HEK293 (cell line): ENCODE measurements at regions not wholly inside any gene's neighbourhood (a gene's known extent, or its start where the extent isn't known, plus 50 kb on each side); places are given as distances from the start of the nearest gene placed in this dataset.

Experiments used
- CTCF ChIA-PET: fragments of 350-600 bp; formaldehyde crosslinking; extraction: SDS; loops from one replicate; lab custom pipeline; 2021; ENCODE audit warnings: antibody characterized with exemption; lab: Yijun Ruan, JAX
- POLR2A ChIA-PET: fragments of 300-600 bp; formaldehyde crosslinking; extraction: SDS; loops from one replicate; lab custom pipeline; 2020; ENCODE audit warnings: antibody characterized with exemption, inconsistent platforms; lab: Yijun Ruan, JAX
- H3K27ac ChIP-seq: fragments of 200-500 bp; sonication (Bioruptor generic); 2 replicates; pipeline ENCODE4 v1.5.1; 2014; ENCODE audit warnings: low read depth, low read length, control low read depth, inconsistent platforms; ENCODE audit errors: extremely low read depth
- H3K36me3 ChIP-seq, 2 experiments: fragments of 200-500 bp in 1 of 2; sonication (Bioruptor generic) in 1 of 2; 1 replicate in 1 of 2; 2 replicates in 1 of 2; pipeline ENCODE4 v1.5.1; 2014 to 2017; ENCODE audit warnings: inconsistent platforms in 2 of 2, low read length in 2 of 2; ENCODE audit not compliant: control insufficient read depth in 2 of 2, insufficient read depth in 1 of 2
- H3K4me1 ChIP-seq: fragments of 200-500 bp; sonication (Bioruptor generic); 2 replicates; pipeline ENCODE4 v1.5.1; 2014; ENCODE audit warnings: mild to moderate bottlenecking, low read length, inconsistent platforms; ENCODE audit not compliant: control insufficient read depth, insufficient read depth
- H3K4me3 ChIP-seq: 2 replicates; pipeline ENCODE4 v1.5.1; 2011; ENCODE audit warnings: low read depth, mild to moderate bottlenecking, control low read depth, low read length, moderate library complexity
- H3K9me3 ChIP-seq: fragments of 200-500 bp; sonication (Bioruptor generic); 2 replicates; pipeline ENCODE4 v1.5.1; 2014; ENCODE audit warnings: low read depth, low read length, inconsistent platforms; ENCODE audit not compliant: control insufficient read depth, insufficient read depth
- AEBP2 ChIP-seq: fragments of 450-650 bp; formaldehyde crosslinking; IDR thresholded peaks from 2 replicates; pipeline ENCODE4 v1.5.1; 2016; ENCODE audit warnings: missing biosample characterization, missing genetic modification characterization, borderline replicate concordance
- BCL6B ChIP-seq: fragments of 450-650 bp; formaldehyde crosslinking; IDR thresholded peaks from 2 replicates; pipeline ENCODE4 v1.5.1; 2017; ENCODE audit warnings: missing biosample characterization, missing genetic modification characterization
- GLI4 ChIP-seq: fragments of 450-650 bp; formaldehyde crosslinking; IDR thresholded peaks from 2 replicates; pipeline ENCODE4 v1.5.1; 2016; ENCODE audit warnings: missing biosample characterization, missing genetic modification characterization
- GLIS2 ChIP-seq: fragments of 450-650 bp; formaldehyde crosslinking; IDR thresholded peaks from 2 replicates; pipeline ENCODE4 v1.5.1; 2016; ENCODE audit warnings: missing biosample characterization, missing genetic modification characterization
- MEIS1 ChIP-seq: sonication (generic); formaldehyde crosslinking; IDR thresholded peaks from 2 replicates; pipeline ENCODE4 v1.8.1; 2022; ENCODE audit warnings: missing genetic modification reagents, mild to moderate bottlenecking, borderline replicate concordance
- OSR2 ChIP-seq: fragments of 450-650 bp; formaldehyde crosslinking; IDR thresholded peaks from 2 replicates; pipeline ENCODE4 v1.5.1; 2016; ENCODE audit warnings: missing biosample characterization, missing genetic modification characterization
- SCRT2 ChIP-seq: fragments of 450-650 bp; formaldehyde crosslinking; IDR thresholded peaks from 2 replicates; pipeline ENCODE4 v1.5.1; 2016; ENCODE audit warnings: missing biosample characterization, missing genetic modification characterization
- YY1 ChIP-seq: fragments of 450-650 bp; formaldehyde crosslinking; IDR thresholded peaks from 2 replicates; pipeline ENCODE4 v1.5.1; 2018; ENCODE audit warnings: missing biosample characterization, missing genetic modification characterization
- YY2 ChIP-seq: fragments of 450-650 bp; formaldehyde crosslinking; IDR thresholded peaks from 2 replicates; pipeline ENCODE4 v1.5.1; 2016; ENCODE audit warnings: missing biosample characterization, missing genetic modification characterization
- ZBTB1 ChIP-seq: fragments of 450-650 bp; formaldehyde crosslinking; IDR thresholded peaks from 2 replicates; pipeline ENCODE4 v1.5.1; 2016; ENCODE audit warnings: missing biosample characterization, missing genetic modification characterization
- ZBTB44 ChIP-seq: fragments of 450-650 bp; IDR thresholded peaks from 2 replicates; pipeline ENCODE4 v1.5.1; 2018; ENCODE audit warnings: missing biosample characterization, mild to moderate bottlenecking, missing genetic modification characterization
- ZEB2 ChIP-seq: fragments of 450-650 bp; formaldehyde crosslinking; IDR thresholded peaks from 2 replicates; pipeline ENCODE4 v1.5.1; 2016; ENCODE audit warnings: missing biosample characterization, missing genetic modification characterization
- ZNF16 ChIP-seq: fragments of 450-650 bp; formaldehyde crosslinking; IDR thresholded peaks from 2 replicates; pipeline ENCODE4 v1.5.1; 2016; ENCODE audit warnings: low read depth, missing biosample characterization, missing genetic modification characterization
- ZNF169 ChIP-seq: fragments of 450-650 bp; formaldehyde crosslinking; IDR thresholded peaks from 2 replicates; pipeline ENCODE4 v1.5.1; 2016; ENCODE audit warnings: missing biosample characterization, missing genetic modification characterization
- ZNF2 ChIP-seq: fragments of 450-650 bp; formaldehyde crosslinking; IDR thresholded peaks from 2 replicates; pipeline ENCODE4 v1.5.1; 2016; ENCODE audit warnings: missing biosample characterization, missing genetic modification characterization
- ZNF248 ChIP-seq: fragments of 450-650 bp; formaldehyde crosslinking; IDR thresholded peaks from 2 replicates; pipeline ENCODE4 v1.5.1; 2017; ENCODE audit warnings: missing biosample characterization, missing genetic modification characterization
- ZNF335 ChIP-seq: fragments of 450-650 bp; formaldehyde crosslinking; conservative IDR thresholded peaks from 2 replicates; pipeline ENCODE4 v1.5.1; 2016; ENCODE audit warnings: missing biosample characterization, missing genetic modification characterization
- ZNF548 ChIP-seq: fragments of 450-650 bp; formaldehyde crosslinking; IDR thresholded peaks from 2 replicates; pipeline ENCODE4 v1.5.1; 2016; ENCODE audit warnings: missing biosample characterization, missing genetic modification characterization
- ZNF549 ChIP-seq: fragments of 450-650 bp; IDR thresholded peaks from 2 replicates; pipeline ENCODE4 v1.5.1; 2018; ENCODE audit warnings: missing biosample characterization, missing genetic modification characterization, mild to moderate bottlenecking, inconsistent platforms, moderate library complexity
- ZNF580 ChIP-seq: fragments of 450-650 bp; formaldehyde crosslinking; IDR thresholded peaks from 2 replicates; pipeline ENCODE4 v1.5.1; 2016; ENCODE audit warnings: missing biosample characterization, missing genetic modification characterization
- ZNF585B ChIP-seq: fragments of 450-650 bp; formaldehyde crosslinking; IDR thresholded peaks from 2 replicates; pipeline ENCODE4 v1.5.1; 2016; ENCODE audit warnings: missing biosample characterization, missing genetic modification characterization
- ZNF658 ChIP-seq: fragments of 450-650 bp; formaldehyde crosslinking; IDR thresholded peaks from 2 replicates; pipeline ENCODE4; 2016; ENCODE audit warnings: missing biosample characterization, missing genetic modification characterization
- ZNF692 ChIP-seq: fragments of 450-650 bp; formaldehyde crosslinking; IDR thresholded peaks from 2 replicates; pipeline ENCODE4 v1.5.1; 2016; ENCODE audit warnings: missing biosample characterization, missing genetic modification characterization
- ZNF704 ChIP-seq: fragments of 450-650 bp; formaldehyde crosslinking; IDR thresholded peaks from 2 replicates; pipeline ENCODE4 v1.5.1; 2016; ENCODE audit warnings: missing biosample characterization, missing genetic modification characterization
- ZSCAN23 ChIP-seq: fragments of 450-650 bp; formaldehyde crosslinking; IDR thresholded peaks from 2 replicates; pipeline ENCODE4 v1.5.1; 2016; ENCODE audit warnings: missing biosample characterization, missing genetic modification characterization
- TF ChIP-seq, protein P1 (sequence below): fragments of 450-650 bp; formaldehyde crosslinking; IDR thresholded peaks from 2 replicates; pipeline ENCODE4 v1.5.1; 2016; ENCODE audit warnings: missing biosample characterization, missing genetic modification characterization

GRCh38 chr4:103402198-103402597 lies 204.1 kb upstream of the CENPE start:
- Histone ChIP-seq H3K27ac (no peak overlapping the region), H3K9me3 (no peaks in the 10 kb centered on the region), H3K4me1 (no peaks in the 10 kb centered on the region), H3K36me3 (no peaks in the 10 kb centered on the region), H3K4me3 (no peak overlapping the region)
- ChIA-PET POLR2A (no interaction called here), CTCF (no interaction called here)
- TF ChIP-seq AEBP2 (tag by site-specific recombination), result no peak
- TF ChIP-seq, protein P1, sequence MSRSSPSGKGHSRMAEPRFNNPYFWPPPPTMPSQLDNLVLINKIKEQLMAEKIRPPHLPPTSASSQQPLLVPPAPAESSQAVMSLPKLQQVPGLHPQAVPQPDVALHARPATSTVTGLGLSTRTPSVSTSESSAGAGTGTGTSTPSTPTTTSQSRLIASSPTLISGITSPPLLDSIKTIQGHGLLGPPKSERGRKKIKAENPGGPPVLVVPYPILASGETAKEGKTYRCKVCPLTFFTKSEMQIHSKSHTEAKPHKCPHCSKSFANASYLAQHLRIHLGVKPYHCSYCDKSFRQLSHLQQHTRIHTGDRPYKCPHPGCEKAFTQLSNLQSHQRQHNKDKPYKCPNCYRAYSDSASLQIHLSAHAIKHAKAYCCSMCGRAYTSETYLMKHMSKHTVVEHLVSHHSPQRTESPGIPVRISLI (tag by site-specific recombination), result no peak
- no peak for TF ChIP-seq ZNF248 (tag by site-specific recombination)
- TF ChIP-seq ZBTB44 (tag by site-specific recombination), result no peak
- no peak for TF ChIP-seq ZSCAN23 (tag by site-specific recombination)
- TF ChIP-seq ZNF169 (tag by site-specific recombination), result no peak
- TF ChIP-seq ZNF585B (tag by site-specific recombination), result no peak
- no peak for TF ChIP-seq ZNF704
- TF ChIP-seq ZNF2, result no peak
- no peak for TF ChIP-seq ZNF549 (tag by site-specific recombination)
- no peak for TF ChIP-seq ZNF658
- no peak for TF ChIP-seq MEIS1 (CRISPR knock-in tag)

DNA sequence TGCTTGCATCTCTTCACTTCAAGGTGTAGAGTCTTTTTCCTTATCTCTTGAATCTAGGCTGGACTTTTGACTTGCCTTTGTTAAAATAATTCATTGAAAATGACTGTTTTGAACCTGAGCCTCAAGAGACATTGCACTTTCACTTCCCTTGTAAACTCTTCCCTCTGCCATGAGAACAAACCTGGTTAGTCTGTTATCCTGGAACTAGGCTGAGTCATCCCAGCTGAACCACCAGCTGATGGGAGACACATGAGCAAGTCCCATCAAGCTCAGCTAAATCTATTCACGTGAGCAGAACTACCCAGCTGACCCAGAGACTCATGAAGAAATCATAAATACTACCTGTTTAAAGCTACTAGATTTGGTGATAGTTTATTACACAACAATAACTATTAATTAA lies 202.3 kb upstream of the CENPE start:
- Histone ChIP-seq H3K4me1 (no peaks in the 10 kb centered on the region), H3K36me3 (no peaks in the 10 kb centered on the region), H3K4me3 (no peak overlapping the region), H3K27ac (no peak overlapping the region), H3K9me3 (no peaks in the 10 kb centered on the region)
- ChIA-PET POLR2A (no interaction called here), CTCF (no interaction called here)
- TF ChIP-seq YY2 (tag by site-specific recombination), result no peak
- no peak for TF ChIP-seq GLI4 (tag by site-specific recombination)
- TF ChIP-seq, all 188 proteins: peak for 0

DNA sequence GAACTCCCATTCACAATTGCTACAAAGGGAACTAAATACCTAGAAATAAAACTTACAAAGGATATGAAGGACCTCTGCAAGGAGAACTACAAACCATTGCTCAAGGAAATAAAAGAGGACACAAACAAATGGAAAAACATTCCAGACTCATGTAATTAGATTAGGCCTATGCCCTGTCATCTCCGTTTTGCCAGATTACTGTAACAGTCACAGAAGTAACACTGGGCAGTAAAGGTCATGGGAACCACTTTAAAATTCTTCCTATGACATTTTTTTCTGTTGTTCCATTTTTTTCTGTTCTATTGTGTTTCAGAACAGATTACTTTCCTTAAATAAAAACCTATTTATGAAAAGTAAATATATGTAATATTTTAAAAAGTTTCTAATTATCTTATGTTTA lies 199.4 kb upstream of the CENPE start:
- Histone ChIP-seq H3K4me1 (no peaks in the 10 kb centered on the region), H3K9me3 (no peaks in the 10 kb centered on the region), H3K27ac (no peak overlapping the region), H3K36me3 (no peaks in the 10 kb centered on the region), H3K4me3 (no peak overlapping the region)
- ChIA-PET POLR2A (no interaction called here), CTCF (no interaction called here)
- TF ChIP-seq YY1 (tag by site-specific recombination) (no peak), ZNF692 (no peak), ZNF548 (tag by site-specific recombination) (no peak), SCRT2 (no peak), GLIS2 (tag by site-specific recombination) (no peak), BCL6B (tag by site-specific recombination) (no peak), ZBTB1 (no peak), ZEB2 (tag by site-specific recombination) (no peak), ZNF16 (tag by site-specific recombination) (no peak), ZNF335 (tag by site-specific recombination) (no peak), ZNF580 (tag by site-specific recombination) (no peak), OSR2 (no peak)
